ENCODE measurements at regions not wholly inside any gene's neighbourhood (a gene's known extent, or its start where the extent isn't known, plus 50 kb on each side); places are given as distances from the start of the nearest gene placed in this dataset.

DNA sequence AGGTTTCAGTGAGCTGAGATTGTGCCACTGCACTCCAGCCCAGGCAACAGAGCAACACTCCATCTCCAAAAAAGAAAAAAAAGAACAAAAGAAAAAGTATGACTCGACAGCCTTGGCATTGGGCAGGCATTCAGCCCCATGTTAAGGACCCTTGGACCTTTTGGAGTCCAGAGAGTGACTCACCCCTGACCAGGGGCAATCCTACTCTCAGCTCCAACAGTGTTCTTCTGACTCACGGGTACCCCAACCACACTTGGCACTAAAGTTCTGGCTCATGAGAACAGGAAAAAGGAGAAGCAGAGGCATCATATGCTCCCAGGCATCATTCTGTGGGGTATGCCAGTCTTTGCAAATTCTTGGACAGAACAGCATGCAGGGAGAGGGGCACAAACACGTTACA lies 252.4 kb upstream of the HES1 start:
- TF ChIP-seq POLR2A (IDR thresholded peaks at IDR 0.05; ENCODE audit: control extremely low read depth in 1 of 2, low read depth in 2 of 2, low read length in 2 of 2): no peak
- no peak for TF ChIP-seq TAF7 (optimal IDR thresholded peaks at IDR 0.05; ENCODE audit: borderline replicate concordance, low read depth, low read length)
- TF ChIP-seq ZNF274 (IDR thresholded peaks at IDR 0.05; ENCODE audit: borderline replicate concordance, extremely low read depth, low read length): no peak
- no peak for TF ChIP-seq POLR2AphosphoS5 (IDR thresholded peaks at IDR 0.05; ENCODE audit: low read depth, low read length)
- TF ChIP-seq, protein P1, sequence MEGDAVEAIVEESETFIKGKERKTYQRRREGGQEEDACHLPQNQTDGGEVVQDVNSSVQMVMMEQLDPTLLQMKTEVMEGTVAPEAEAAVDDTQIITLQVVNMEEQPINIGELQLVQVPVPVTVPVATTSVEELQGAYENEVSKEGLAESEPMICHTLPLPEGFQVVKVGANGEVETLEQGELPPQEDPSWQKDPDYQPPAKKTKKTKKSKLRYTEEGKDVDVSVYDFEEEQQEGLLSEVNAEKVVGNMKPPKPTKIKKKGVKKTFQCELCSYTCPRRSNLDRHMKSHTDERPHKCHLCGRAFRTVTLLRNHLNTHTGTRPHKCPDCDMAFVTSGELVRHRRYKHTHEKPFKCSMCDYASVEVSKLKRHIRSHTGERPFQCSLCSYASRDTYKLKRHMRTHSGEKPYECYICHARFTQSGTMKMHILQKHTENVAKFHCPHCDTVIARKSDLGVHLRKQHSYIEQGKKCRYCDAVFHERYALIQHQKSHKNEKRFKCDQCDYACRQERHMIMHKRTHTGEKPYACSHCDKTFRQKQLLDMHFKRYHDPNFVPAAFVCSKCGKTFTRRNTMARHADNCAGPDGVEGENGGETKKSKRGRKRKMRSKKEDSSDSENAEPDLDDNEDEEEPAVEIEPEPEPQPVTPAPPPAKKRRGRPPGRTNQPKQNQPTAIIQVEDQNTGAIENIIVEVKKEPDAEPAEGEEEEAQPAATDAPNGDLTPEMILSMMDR (IDR thresholded peaks at IDR 0.05; ENCODE audit: control extremely low read depth in 1 of 3, insufficient read depth in 1 of 3, low read depth in 1 of 3, low read length in 3 of 3): no peak

Data from H1 (cell line).